HepG2 (cell line): ENCODE measurements at regions not wholly inside any gene's neighbourhood (a gene's known extent, or its start where the extent isn't known, plus 50 kb on each side); places are given as distances from the start of the nearest gene placed in this dataset.

Experiments used
- ATAC-seq: fragments of 200-7000 bp; cut with Tn5 transposase; 3 replicates; pipeline ENCODE4 v1.9.1; 2020; ENCODE audit warnings: mild to moderate bottlenecking, moderate library complexity
- BruUV-seq: library from RNA; stranded (reverse); fragments of 400-500 nt; replicated peaks from 2 replicates; lab custom pipeline; 2021; lab: Mats Ljungman, UMichigan
- CTCF ChIA-PET: fragments of 300-600 bp; formaldehyde crosslinking; extraction: SDS; loops from one replicate; lab custom pipeline; 2021; ENCODE audit warnings: low total read pairs, inconsistent platforms, low intra/inter-chr PET ratio; lab: Yijun Ruan, JAX
- POLR2A ChIA-PET: fragments of 350-600 bp; sonication (Branson Sonifier 250); formaldehyde crosslinking; loops from one replicate; lab custom pipeline; 2020; ENCODE audit warnings: antibody characterized with exemption, inconsistent platforms; lab: Yijun Ruan, JAX
- DNase-seq: peaks from one replicate; pipeline ENCODE4 v3.0.0-alpha.2; 2015; ENCODE audit warnings: low spot score
- FAIRE-seq: peaks from 3 replicates; lab custom pipeline; 2011; peaks lifted over from hg19 to GRCh38; lab: Jason Lieb, UNC
- H2AFZ ChIP-seq: one replicate; pipeline ENCODE4 v1.6.1; 2011; ENCODE audit warnings: low read length, inconsistent platforms
- H3K27ac ChIP-seq: fragments of 300-600 bp; 3 replicates; pipeline ENCODE4 v1.8.0; 2011; ENCODE audit warnings: mixed run types, mild to moderate bottlenecking, mixed read lengths, low read length, inconsistent platforms; ENCODE audit not compliant: insufficient read depth; ENCODE audit errors: extremely low read length
- H3K27me3 ChIP-seq, 2 experiments: fragments of 200-600 bp in 1 of 2; 2 replicates in 1 of 2; 3 replicates in 1 of 2; pipeline versions ENCODE4 v1.6.0 to v1.8.0; 2011; ENCODE audit warnings: low read length in 2 of 2, mild to moderate bottlenecking in 2 of 2, moderate library complexity in 2 of 2, inconsistent platforms in 1 of 2; ENCODE audit not compliant: insufficient read depth in 2 of 2, control insufficient read depth in 1 of 2
- H3K36me3 ChIP-seq, 2 experiments: fragments of 200-600 bp in 1 of 2; replicated peaks in 1 of 2; 2 replicates in 1 of 2; 3 replicates in 1 of 2; pipeline versions ENCODE4 v1.5.1 to v1.8.0; 2011; ENCODE audit warnings: low read length in 2 of 2, inconsistent platforms in 1 of 2; ENCODE audit not compliant: insufficient read depth in 2 of 2, control insufficient read depth in 1 of 2
- H3K4me1 ChIP-seq: 2 replicates; pipeline ENCODE4 v1.5.1; 2012; ENCODE audit warnings: low read length, inconsistent platforms; ENCODE audit not compliant: insufficient read depth
- H3K4me2 ChIP-seq: 2 replicates; pipeline ENCODE4 v1.6.0; 2011; ENCODE audit warnings: low read depth, low read length, inconsistent platforms
- H3K4me3 ChIP-seq, 3 experiments: fragments of 200-600 bp in 1 of 3; sonication (generic), shearing (Covaris generic) in 1 of 3; replicated peaks in 1 of 3; 2 replicates each; pipeline ENCODE4 v1.5.1; 2011 to 2016; ENCODE audit warnings: low read length in 3 of 3, inconsistent platforms in 2 of 3, low read depth in 2 of 3, mild to moderate bottlenecking in 2 of 3, control low read depth in 1 of 3, mixed read lengths in 1 of 3; ENCODE audit not compliant: insufficient read depth in 1 of 3
- H3K79me2 ChIP-seq: one replicate; pipeline ENCODE4 v1.6.1; 2011; ENCODE audit warnings: low read length, inconsistent platforms; ENCODE audit not compliant: insufficient read depth
- H3K9ac ChIP-seq: 2 replicates; pipeline ENCODE4 v1.6.0; 2011; ENCODE audit warnings: mild to moderate bottlenecking, low read depth, low read length, inconsistent platforms; ENCODE audit not compliant: insufficient read depth
- H3K9me3 ChIP-seq: 2 replicates; pipeline ENCODE4 v1.5.1; 2012; ENCODE audit warnings: mild to moderate bottlenecking, low read length
- H4K20me1 ChIP-seq: 2 replicates; pipeline ENCODE4 v1.6.0; 2011; ENCODE audit warnings: inconsistent platforms, mild to moderate bottlenecking, low read length, moderate library complexity; ENCODE audit not compliant: insufficient read depth
- GABPA ChIP-seq, 2 experiments: IDR thresholded peaks; 2 replicates each; pipeline ENCODE4 v1.6.1; 2011 to 2016; ENCODE audit warnings: low read depth in 2 of 2, low read length in 1 of 2, missing biosample characterization in 1 of 2, missing genetic modification characterization in 1 of 2
- GABPB1 ChIP-seq: IDR thresholded peaks from 2 replicates; pipeline ENCODE4 v1.6.1; 2016; ENCODE audit warnings: mild to moderate bottlenecking, missing genetic modification reagents, moderate library complexity, missing compliant biosample characterization
- STAG1 ChIP-seq: sonication (generic); formaldehyde crosslinking; IDR thresholded peaks from 2 replicates; pipeline ENCODE4 v1.4.0; 2020; ENCODE audit warnings: missing genetic modification reagents
- TEAD3 ChIP-seq: optimal IDR thresholded peaks from 2 replicates; pipeline ENCODE3; 2016; ENCODE audit warnings: borderline replicate concordance
- ZBTB8A ChIP-seq: sonication (generic); formaldehyde crosslinking; IDR thresholded peaks from 2 replicates; pipeline ENCODE4 v1.4.0; 2020; ENCODE audit warnings: mild to moderate bottlenecking, low read depth, missing genetic modification reagents, borderline replicate concordance
- ZNF350 ChIP-seq: sonication (generic); formaldehyde crosslinking; IDR thresholded peaks from 2 replicates; pipeline ENCODE4 v1.4.0; 2020; ENCODE audit warnings: mild to moderate bottlenecking, low read depth, missing genetic modification reagents, borderline replicate concordance
- whole genome bisulfite sequencing: methylation state at CpG from one replicate; pipeline ENCODE4 v1.1.6; 2017; ENCODE audit warnings: low lambda C conversion rate; 5-methylcytosine and 5-hydroxymethylcytosine counted together
- in situ Hi-C: cut with HindIII; loops from 2 replicates; pipeline ENCODE4 v1.10.0; 2017; ENCODE audit warnings: low pct_unique_long_range_greater_than_20kb; ENCODE audit not compliant: extremely low pct_ligation_motif_present
- intact Hi-C: fragments of 100-400 bp; cut with micrococcal nuclease; formaldehyde crosslinking; loops from one replicate; pipeline ENCODE4 v1.10.0; 2022; ENCODE audit not compliant: unreplicated experiment
- TF ChIP-seq, protein P1 (sequence below): sonication (generic); formaldehyde crosslinking; conservative IDR thresholded peaks from 2 replicates; pipeline ENCODE4 v1.8.1; 2023; ENCODE audit warnings: missing genetic modification reagents
- TF ChIP-seq, protein P2 (sequence below): sonication (generic); formaldehyde crosslinking; IDR thresholded peaks from 2 replicates; pipeline ENCODE4 v1.5.0; 2020; ENCODE audit warnings: mild to moderate bottlenecking, missing genetic modification reagents, moderate library complexity

DNA sequence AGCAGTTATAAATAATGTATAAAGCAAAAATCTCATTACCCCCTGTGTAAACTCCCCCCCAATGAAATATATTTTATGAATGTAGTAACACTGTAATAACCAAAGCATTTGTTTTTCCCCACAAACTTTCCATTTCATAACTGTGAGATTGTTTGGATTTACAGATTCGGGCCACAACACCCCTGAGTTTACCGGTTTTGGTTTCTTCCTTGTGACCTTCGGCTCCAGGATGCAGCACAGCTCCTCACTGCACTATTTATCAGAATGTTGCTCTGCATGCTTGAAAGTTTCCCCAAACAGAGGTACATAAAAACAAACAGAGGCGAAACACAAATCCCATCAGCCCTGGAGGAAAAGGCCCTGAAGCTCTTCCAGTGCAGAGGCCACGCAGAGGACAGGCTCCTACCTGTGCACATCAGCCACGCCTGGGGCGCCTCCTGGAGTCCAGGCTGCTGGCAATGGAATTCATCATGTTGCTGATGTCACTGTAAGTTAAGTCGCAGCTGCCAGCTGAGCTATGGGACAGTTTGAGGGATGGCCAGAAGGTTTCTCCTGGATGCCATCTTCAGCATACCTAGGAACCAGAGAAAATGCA is 122.0 kb downstream of the LMO4 start:
- H2AFZ ChIP-seq = no peak overlapping the region
- H3K9ac ChIP-seq = no peak overlapping the region
- 26% methylated on average over 5 of the region's 8 CpGs for WGBS
- H3K4me1 ChIP-seq = no peaks in the 10 kb centered on the region
- H3K9me3 ChIP-seq = no peaks in the 10 kb centered on the region
- no peaks in the 10 kb centered on the region for H4K20me1 ChIP-seq
- ATAC-seq (peak; percentile 90), FAIRE-seq (no peak), DNase-seq (peak; percentile 21)
- CTCF ChIA-PET = no interaction called here
- no peak overlapping the region for H3K4me3 ChIP-seq
- intact Hi-C loops (no loop called here), in situ Hi-C loops (no loop called here)
- TF ChIP-seq GABPB1 (0 out of 2 replicates have a peak, but pooled peaks have one; percentile 12), ZBTB8A (CRISPR knock-in tag) (no peak), ZNF350 (CRISPR knock-in tag) (no peak), GABPA (IDR thresholded peaks at IDR 0.05; ENCODE audit: low read depth, low read length) (no peak), GABPA (CRISPR knock-in tag; IDR thresholded peaks at IDR 0.05; ENCODE audit: low read depth) (peak; percentile 33; the same call in 1 of the 2 replicates), TEAD3 (CRISPR knock-in tag) (peak; percentile 8), STAG1 (peak; percentile 56)
- TF ChIP-seq, protein P1, sequence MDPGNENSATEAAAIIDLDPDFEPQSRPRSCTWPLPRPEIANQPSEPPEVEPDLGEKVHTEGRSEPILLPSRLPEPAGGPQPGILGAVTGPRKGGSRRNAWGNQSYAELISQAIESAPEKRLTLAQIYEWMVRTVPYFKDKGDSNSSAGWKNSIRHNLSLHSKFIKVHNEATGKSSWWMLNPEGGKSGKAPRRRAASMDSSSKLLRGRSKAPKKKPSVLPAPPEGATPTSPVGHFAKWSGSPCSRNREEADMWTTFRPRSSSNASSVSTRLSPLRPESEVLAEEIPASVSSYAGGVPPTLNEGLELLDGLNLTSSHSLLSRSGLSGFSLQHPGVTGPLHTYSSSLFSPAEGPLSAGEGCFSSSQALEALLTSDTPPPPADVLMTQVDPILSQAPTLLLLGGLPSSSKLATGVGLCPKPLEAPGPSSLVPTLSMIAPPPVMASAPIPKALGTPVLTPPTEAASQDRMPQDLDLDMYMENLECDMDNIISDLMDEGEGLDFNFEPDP = 0 out of 2 replicates have a peak, but pooled peaks have one; percentile 26
- TF ChIP-seq, protein P2, sequence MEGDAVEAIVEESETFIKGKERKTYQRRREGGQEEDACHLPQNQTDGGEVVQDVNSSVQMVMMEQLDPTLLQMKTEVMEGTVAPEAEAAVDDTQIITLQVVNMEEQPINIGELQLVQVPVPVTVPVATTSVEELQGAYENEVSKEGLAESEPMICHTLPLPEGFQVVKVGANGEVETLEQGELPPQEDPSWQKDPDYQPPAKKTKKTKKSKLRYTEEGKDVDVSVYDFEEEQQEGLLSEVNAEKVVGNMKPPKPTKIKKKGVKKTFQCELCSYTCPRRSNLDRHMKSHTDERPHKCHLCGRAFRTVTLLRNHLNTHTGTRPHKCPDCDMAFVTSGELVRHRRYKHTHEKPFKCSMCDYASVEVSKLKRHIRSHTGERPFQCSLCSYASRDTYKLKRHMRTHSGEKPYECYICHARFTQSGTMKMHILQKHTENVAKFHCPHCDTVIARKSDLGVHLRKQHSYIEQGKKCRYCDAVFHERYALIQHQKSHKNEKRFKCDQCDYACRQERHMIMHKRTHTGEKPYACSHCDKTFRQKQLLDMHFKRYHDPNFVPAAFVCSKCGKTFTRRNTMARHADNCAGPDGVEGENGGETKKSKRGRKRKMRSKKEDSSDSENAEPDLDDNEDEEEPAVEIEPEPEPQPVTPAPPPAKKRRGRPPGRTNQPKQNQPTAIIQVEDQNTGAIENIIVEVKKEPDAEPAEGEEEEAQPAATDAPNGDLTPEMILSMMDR (CRISPR knock-in tag) = peak; percentile 53
- TF ChIP-seq, all 625 proteins: peak for 6
- H3K27ac ChIP-seq = no peak overlapping the region
- BruUV-seq = no TSS peak
- H3K36me3 ChIP-seq = no peaks in the 10 kb centered on the region
- no peaks in the 10 kb centered on the region for H3K79me2 ChIP-seq
- POLR2A ChIA-PET = no interaction called here
- H3K4me2 ChIP-seq = no peak overlapping the region; the same call in 1 of the 2 replicates
- no peaks in the 10 kb centered on the region for H3K27me3 ChIP-seq
